COLO668 (cell line): ENCODE measurements at regions not wholly inside any gene's neighbourhood (a gene's known extent, or its start where the extent isn't known, plus 50 kb on each side); places are given as distances from the start of the nearest gene placed in this dataset.

Source experiments
- DNase-seq: peaks from one replicate; lab custom pipeline; 2025; ENCODE audit not compliant: unreplicated experiment; lab: John Stamatoyannopoulos, UW

DNA sequence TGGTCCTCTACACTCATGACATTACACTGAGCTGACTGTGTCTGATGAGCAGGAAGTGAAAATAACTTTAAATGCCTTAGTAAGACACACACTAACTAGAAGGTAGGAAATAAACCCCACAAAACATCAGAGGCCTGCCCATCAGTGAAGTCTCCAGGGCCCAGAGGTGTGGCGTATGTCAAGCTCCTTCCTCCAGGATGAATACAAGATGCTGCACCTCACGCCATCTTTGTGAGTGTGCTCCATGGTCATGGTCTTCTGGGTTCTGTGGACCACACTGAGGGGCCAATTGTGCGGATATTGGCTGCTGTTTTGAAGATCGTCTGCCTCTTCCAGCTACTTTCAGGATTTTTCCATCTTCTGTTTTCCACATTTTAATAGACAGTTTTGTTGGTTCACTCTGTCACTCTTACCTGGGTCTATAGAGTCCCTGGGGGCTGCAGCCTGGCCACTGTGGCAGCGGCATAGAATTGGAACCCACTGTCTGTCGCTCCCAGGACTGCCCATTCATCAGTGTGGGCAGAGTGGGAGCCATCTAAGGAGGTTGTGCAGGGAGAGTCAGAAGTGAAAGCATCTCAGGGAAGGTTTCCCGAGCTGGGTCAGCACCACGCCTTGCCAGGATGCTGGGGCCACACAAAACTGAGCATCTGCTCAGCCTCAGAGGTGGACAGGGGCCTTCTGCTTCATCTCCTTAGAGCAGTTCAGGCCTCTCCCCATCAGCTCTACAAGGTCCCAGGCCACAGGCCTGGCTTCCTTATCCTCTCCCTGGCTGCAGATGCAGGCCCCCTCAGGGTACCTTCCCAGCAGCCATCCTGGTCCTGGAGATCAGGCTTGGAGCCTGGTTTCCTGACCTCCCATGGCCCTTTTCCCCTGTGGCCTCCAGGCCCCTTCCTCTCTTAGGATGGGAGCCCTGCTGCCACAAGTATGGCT lies 57.5 kb upstream of the C14orf180 start:
- no peak for DNase-seq

DNA sequence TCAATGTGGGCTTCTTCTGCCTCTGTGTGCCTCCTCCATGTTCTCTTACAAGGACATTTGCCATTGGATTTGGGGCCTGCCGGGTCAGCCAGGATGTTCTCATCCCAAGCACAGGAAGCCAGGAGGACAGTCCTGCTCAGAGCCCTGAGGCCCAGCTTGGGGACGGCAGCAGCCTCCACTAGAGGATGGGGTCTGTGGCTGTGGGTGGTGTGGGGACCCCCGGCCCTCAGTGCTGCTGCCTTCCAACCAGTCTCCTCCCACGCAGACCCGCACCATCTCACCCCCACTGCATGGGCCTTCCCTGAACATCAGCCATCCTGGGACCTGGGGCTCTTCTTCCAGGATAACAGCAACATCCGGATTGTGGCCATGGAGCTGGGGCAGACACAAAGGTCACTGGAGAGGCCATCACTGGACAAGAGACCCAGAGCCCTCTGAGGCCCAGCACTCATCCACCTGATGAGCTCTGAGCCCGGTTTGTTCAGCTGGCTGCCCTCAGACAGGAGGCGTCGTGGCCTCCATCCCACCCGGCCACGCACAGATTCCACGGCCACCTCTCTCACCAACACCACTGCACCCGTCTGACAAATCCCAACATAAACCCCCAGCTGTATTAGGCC lies 56.5 kb upstream of the C14orf180 start:
- DNase-seq, result no peak

DNA sequence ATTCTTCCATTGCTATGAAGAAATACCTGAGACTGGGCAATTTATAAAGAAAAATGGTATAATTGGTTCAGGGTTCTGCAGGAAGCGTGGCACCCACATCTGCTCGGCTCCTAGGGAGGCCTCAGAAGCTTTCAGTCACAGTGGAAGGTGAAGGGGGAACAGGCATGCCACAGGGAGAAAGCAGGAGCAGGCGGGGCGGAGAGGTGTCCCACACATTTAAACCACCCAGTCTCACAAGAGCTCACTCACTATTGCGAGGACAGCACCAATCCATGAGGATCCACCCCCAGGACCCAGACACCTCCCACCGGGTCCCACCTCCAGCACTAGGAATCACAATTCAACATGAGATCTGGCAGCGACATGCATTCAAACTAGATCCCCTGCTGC lies 56.0 kb upstream of the C14orf180 start:
- DNase-seq, result no peak

DNA sequence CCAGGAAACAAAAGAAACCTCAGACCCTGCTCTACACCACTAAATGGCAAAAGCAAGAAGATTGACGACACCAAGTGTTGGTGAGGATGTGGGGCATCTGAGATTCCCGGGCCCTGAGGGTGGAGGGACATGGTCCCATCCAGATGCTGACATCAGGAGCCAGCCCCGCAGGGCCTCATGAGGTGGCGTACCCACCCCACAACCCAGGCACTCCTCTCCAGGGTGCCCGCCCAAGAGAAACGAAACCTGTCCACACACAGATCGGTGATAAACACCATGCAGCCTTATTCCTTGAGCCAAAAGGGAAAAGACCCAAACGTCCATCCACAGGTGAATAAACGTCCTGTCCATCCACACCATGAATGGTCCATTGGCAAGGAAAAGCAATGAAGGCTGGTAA lies 54.8 kb upstream of the C14orf180 start:
- DNase-seq, result no peak

DNA sequence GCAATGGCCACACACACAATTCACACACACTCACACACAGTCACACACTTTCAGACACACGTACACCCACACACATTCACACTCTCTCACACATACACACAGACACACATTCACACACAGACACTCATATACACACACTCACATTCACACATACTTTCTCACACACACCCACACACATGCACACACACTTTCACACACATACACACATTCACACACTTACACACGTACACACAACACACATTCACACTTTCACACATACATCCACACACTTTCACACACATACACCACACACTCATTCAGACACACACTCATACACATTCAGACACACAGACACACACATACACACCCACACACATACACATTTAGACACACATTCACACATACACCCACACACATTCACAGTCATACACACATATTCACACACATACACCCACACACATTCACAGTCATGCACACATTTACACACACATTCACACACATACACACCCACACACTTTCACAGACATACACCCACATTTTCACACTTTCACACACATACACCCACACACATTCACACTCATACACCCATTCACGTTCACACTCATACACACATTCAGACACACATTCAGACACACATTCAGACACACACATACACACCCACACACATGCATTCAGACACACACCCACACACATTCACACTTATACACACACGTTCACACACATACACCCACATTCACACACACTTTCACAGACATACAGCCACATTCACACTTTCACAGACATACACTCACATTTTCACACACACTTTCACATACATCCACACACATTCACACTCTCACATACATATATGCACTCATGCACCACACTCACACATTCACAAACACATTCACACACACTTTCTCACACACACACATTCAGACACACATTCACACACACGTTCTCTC lies 52.6 kb upstream of the C14orf180 start:
- no peak for DNase-seq

DNA sequence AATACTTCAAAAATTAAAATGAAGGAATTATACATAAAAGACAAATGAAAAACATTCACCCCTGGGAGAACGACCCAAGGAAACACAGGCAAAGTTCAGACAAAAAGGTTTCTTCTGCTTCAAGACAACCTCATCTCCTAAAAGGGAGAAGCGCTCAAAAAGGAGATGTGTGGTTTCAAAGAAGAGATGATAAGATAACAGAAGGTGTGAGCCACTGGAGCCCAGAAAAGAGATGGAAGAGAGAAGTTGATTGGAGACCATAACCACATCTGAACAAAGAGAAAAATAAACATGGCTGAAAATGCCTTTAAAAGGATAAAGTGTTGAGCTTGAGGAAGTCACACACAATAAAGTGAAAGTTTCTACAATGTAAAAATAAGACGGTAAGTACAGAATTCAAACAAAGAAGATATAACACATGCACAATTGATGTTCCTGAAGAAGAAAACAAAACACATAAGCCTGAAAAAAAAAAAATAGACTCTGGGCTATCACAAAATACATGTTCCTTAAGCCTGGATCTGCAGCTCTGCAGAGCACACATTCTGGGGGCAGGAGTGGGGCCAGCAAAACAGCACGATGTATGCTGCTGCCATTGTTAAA lies 51.6 kb upstream of the C14orf180 start:
- no peak for DNase-seq

DNA sequence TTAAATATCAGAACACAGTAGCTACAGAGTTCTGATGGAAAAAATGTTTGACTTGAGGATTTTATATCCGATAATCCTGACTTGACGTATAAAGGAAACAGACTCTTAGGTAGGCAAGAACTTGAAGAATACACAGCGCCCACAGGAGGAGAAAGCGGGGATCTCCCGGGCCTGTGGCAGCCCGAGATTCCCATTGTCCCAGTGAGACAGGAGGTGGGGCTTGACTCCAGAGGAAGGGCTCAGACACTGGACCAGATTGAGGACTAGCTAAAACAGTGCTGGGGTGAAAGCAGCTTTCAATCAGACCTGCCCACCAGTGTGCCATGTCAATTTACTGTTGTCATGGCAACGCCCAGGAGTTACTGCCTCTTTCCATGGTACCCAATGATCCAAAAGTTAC lies 51.1 kb upstream of the C14orf180 start:
- DNase-seq, result no peak
